ENCODE measurements at regions not wholly inside any gene's neighbourhood (a gene's known extent, or its start where the extent isn't known, plus 50 kb on each side); places are given as distances from the start of the nearest gene placed in this dataset.

DNA sequence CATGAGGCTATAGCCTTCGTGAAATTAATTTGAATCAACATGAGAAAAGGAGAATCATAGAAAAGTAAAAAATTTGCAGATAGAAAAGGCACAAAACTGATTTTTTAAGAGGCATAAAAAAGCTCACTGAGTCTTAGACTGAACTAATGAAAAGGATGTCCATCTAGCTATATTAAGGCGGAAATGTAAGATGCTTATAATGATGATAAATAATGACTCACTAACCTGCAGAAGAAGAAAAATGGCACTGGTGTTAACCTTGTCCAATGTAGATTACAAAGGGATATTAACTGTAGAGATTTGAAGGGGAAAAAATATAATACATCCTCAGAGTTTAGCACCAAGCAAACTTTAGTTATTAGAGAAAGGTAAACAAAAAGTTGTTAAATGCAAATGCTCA, 1098.0 kb upstream of the DDX18 start:
- Mint-ChIP-seq H3K4me3 (ENCODE audit: unreplicated experiment) (no peak overlapping the region), H3K36me3 (ENCODE audit: insufficient read depth, unreplicated experiment) (no peaks in the 10 kb centered on the region), H3K9me3 (ENCODE audit: unreplicated experiment) (no peaks in the 10 kb centered on the region), H3K27ac (ENCODE audit: low read depth, unreplicated experiment) (no peak overlapping the region), H3K4me1 (ENCODE audit: insufficient read depth, unreplicated experiment) (peaks cover 28% of the 10 kb centered on the region), H3K27me3 (ENCODE audit: insufficient read depth, unreplicated experiment) (no peaks in the 10 kb centered on the region)
- ChIA-PET CTCF (no interaction called here), POLR2A (interaction anchor here (0.7 kb wide), 1 partner anchor 1432 kb away, joined by 4 read pairs; no protein-coding TSS in a partner anchor)
- TF ChIP-seq, protein P1, sequence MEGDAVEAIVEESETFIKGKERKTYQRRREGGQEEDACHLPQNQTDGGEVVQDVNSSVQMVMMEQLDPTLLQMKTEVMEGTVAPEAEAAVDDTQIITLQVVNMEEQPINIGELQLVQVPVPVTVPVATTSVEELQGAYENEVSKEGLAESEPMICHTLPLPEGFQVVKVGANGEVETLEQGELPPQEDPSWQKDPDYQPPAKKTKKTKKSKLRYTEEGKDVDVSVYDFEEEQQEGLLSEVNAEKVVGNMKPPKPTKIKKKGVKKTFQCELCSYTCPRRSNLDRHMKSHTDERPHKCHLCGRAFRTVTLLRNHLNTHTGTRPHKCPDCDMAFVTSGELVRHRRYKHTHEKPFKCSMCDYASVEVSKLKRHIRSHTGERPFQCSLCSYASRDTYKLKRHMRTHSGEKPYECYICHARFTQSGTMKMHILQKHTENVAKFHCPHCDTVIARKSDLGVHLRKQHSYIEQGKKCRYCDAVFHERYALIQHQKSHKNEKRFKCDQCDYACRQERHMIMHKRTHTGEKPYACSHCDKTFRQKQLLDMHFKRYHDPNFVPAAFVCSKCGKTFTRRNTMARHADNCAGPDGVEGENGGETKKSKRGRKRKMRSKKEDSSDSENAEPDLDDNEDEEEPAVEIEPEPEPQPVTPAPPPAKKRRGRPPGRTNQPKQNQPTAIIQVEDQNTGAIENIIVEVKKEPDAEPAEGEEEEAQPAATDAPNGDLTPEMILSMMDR (IDR thresholded peaks at IDR 0.05; ENCODE audit: unreplicated experiment), result no peak
- no TSS peak for BruUV-seq (replicated peaks)
- intact Hi-C loops (cut with micrococcal nuclease), result no loop called here
- peak; percentile 10 for DNase-seq (ENCODE audit: unreplicated experiment)

DNA sequence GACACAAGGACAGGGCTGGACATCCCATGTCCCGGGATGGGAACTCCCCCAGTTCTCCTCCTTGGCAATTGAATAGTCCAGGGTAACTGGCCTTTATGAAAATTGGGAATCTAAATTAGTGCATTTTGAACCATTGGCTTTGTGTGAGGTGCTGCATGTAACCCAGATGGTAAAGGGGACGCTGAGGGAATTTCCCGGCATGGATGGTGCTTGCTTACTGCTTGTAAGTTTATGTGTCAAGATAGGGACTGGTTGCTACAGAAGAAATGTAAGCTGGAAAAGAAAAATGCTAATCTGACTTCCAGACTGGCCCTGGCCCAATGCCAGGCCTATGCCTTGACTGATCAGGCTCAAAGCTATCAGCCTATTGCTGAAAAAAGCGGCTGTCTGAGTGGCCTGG, 1096.7 kb upstream of the DDX18 start:
- Mint-ChIP-seq H3K9me3 (ENCODE audit: unreplicated experiment) (no peaks in the 10 kb centered on the region), H3K4me1 (ENCODE audit: insufficient read depth, unreplicated experiment) (peaks cover 28% of the 10 kb centered on the region), H3K27me3 (ENCODE audit: insufficient read depth, unreplicated experiment) (no peaks in the 10 kb centered on the region), H3K36me3 (ENCODE audit: insufficient read depth, unreplicated experiment) (no peaks in the 10 kb centered on the region), H3K4me3 (ENCODE audit: unreplicated experiment) (no peak overlapping the region), H3K27ac (ENCODE audit: low read depth, unreplicated experiment) (no peak overlapping the region)
- no peak for DNase-seq (ENCODE audit: unreplicated experiment)
- ChIA-PET POLR2A (interaction anchor here (0.5 to 0.8 kb wide), 3 partner anchors 20 to 30 kb away, joined by 3 read pairs; no protein-coding TSS in a partner anchor), CTCF (no interaction called here)
- intact Hi-C loops (cut with micrococcal nuclease), result no loop called here
- no TSS peak for BruUV-seq (replicated peaks)
- TF ChIP-seq, protein P1 (IDR thresholded peaks at IDR 0.05; ENCODE audit: unreplicated experiment), result no peak

DNA sequence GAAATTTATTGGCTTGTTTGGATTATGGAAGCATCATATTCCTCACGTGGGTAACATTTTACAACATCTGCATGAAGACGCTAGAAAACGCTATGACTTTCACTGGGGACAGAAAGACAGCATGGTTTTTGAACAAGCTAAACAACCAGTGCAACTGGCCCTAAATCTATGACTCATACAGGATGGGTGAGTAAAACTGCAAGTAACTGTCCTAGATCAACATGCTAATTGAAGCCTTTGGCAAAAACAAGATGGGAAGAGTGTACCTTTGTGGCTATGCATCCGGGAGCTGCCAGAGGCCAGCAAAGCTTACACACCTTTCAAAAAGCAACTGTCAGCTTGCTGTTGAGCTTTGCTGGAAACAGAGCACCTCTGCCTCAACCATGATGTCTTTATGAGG, 1096.0 kb upstream of the DDX18 start:
- intact Hi-C loops (cut with micrococcal nuclease), result no loop called here
- H3K36me3 Mint-ChIP-seq (ENCODE audit: insufficient read depth, unreplicated experiment), result no peaks in the 10 kb centered on the region
- no peaks in the 10 kb centered on the region for H3K9me3 Mint-ChIP-seq (ENCODE audit: unreplicated experiment)
- no peak overlapping the region for H3K4me3 Mint-ChIP-seq (ENCODE audit: unreplicated experiment)
- H3K27me3 Mint-ChIP-seq (ENCODE audit: insufficient read depth, unreplicated experiment), result no peaks in the 10 kb centered on the region
- H3K27ac Mint-ChIP-seq (ENCODE audit: low read depth, unreplicated experiment), result no peak overlapping the region
- peak; percentile 77 for DNase-seq (ENCODE audit: unreplicated experiment)
- ChIA-PET CTCF (no interaction called here), POLR2A (interaction anchor here (0.7 to 0.8 kb wide), 2 partner anchors 20 to 31 kb away, joined by 3 read pairs; no protein-coding TSS in a partner anchor)
- H3K4me1 Mint-ChIP-seq (ENCODE audit: insufficient read depth, unreplicated experiment), result peaks cover 28% of the 10 kb centered on the region
- no TSS peak for BruUV-seq (replicated peaks)
- TF ChIP-seq, protein P1 (IDR thresholded peaks at IDR 0.05; ENCODE audit: unreplicated experiment), result no peak

DNA sequence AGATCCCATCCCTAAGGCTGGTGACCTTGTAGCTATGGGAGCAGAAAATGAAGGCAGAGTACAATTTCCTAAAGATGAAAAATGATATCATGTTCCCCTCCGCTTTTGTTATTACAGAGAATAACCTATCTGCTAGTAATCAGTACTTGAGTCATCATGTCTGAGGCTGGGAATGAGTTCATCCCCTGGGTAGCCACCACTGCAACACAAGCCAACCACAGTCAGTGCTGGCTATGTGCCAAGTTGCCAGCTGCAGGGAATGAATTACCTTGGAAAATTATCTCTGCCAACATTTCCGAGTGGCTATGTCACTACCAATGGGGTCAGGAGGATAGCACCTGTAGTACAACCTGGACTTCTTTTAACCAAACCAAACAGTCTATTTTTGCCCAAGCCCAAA, 1094.7 kb upstream of the DDX18 start:
- Mint-ChIP-seq H3K4me3 (ENCODE audit: unreplicated experiment) (no peak overlapping the region), H3K36me3 (ENCODE audit: insufficient read depth, unreplicated experiment) (no peaks in the 10 kb centered on the region), H3K27me3 (ENCODE audit: insufficient read depth, unreplicated experiment) (no peaks in the 10 kb centered on the region), H3K27ac (ENCODE audit: low read depth, unreplicated experiment) (no peak overlapping the region), H3K4me1 (ENCODE audit: insufficient read depth, unreplicated experiment) (peaks cover 28% of the 10 kb centered on the region), H3K9me3 (ENCODE audit: unreplicated experiment) (no peaks in the 10 kb centered on the region)
- intact Hi-C loops (cut with micrococcal nuclease), result no loop called here
- peak; percentile 95 for DNase-seq (ENCODE audit: unreplicated experiment)
- POLR2A ChIA-PET, result interaction anchor here (0.6 to 0.9 kb wide), 2 partner anchors 10 to 63 kb away, joined by 3 read pairs; no protein-coding TSS in a partner anchor
- BruUV-seq (replicated peaks), result no TSS peak
- CTCF ChIA-PET, result no interaction called here
- TF ChIP-seq, protein P1 (IDR thresholded peaks at IDR 0.05; ENCODE audit: unreplicated experiment), result no peak
